Peyer's patch (tissue), 4 donors: ENCODE measurements at regions not wholly inside any gene's neighbourhood (a gene's known extent, or its start where the extent isn't known, plus 50 kb on each side); places are given as distances from the start of the nearest gene placed in this dataset.

Source experiments
- POLR2A ChIP-seq, 2 donors: fragments of 450-650 bp; IDR thresholded peaks; one replicate each; pipeline ENCODE4 v1.5.1; 2017; ENCODE audit warnings: antibody characterized with exemption in 2 of 2, mild to moderate bottlenecking in 2 of 2, moderate library complexity in 2 of 2
- TF ChIP-seq, protein P1 (sequence below), 6 experiments: fragments of 450-650 bp in 4 of 6; fragments of 200-600 bp in 2 of 6; sonication (generic) in 1 of 6; IDR thresholded peaks; one replicate each; pipeline ENCODE4 v1.5.1; 2017 to 2019; ENCODE audit warnings: antibody characterized with exemption in 6 of 6, mild to moderate bottlenecking in 3 of 6, moderate library complexity in 1 of 6

DNA sequence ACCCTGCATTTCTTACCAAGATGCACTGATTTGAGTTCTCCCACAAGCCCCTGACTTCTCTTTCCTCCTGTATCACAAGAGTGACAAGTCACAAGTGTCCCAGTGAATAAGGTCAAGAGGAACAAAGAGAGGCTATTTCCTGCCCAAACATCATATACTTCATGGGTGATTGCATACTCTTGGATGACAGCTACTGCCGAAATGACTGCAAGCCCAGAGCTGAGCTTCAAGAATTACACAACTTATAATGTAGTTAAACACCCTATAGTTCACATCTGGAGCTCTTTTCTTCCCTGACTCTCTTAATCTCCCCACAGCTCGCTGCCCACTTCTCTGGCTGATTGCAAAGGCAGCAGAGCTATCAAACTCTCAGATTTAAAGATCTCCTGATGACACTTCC, 289.7 kb upstream of the PARD3B start:
- TF ChIP-seq, protein P1, sequence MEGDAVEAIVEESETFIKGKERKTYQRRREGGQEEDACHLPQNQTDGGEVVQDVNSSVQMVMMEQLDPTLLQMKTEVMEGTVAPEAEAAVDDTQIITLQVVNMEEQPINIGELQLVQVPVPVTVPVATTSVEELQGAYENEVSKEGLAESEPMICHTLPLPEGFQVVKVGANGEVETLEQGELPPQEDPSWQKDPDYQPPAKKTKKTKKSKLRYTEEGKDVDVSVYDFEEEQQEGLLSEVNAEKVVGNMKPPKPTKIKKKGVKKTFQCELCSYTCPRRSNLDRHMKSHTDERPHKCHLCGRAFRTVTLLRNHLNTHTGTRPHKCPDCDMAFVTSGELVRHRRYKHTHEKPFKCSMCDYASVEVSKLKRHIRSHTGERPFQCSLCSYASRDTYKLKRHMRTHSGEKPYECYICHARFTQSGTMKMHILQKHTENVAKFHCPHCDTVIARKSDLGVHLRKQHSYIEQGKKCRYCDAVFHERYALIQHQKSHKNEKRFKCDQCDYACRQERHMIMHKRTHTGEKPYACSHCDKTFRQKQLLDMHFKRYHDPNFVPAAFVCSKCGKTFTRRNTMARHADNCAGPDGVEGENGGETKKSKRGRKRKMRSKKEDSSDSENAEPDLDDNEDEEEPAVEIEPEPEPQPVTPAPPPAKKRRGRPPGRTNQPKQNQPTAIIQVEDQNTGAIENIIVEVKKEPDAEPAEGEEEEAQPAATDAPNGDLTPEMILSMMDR (IDR thresholded peaks at IDR 0.05): no peak
- TF ChIP-seq POLR2A (IDR thresholded peaks at IDR 0.05): no peak
